Endothelial cell of umbilical vein (primary cell): ENCODE measurements at regions not wholly inside any gene's neighbourhood (a gene's known extent, or its start where the extent isn't known, plus 50 kb on each side); places are given as distances from the start of the nearest gene placed in this dataset.

Experiments
- BruUV-seq: library from RNA; stranded (reverse); fragments of 400-500 nt; replicated peaks from 2 replicates; lab custom pipeline; 2021; lab: Mats Ljungman, UMichigan
- CTCF ChIA-PET: fragments of 300-600, 350-600 bp; sonication (Branson Sonifier 250); formaldehyde crosslinking; loops from one replicate; lab custom pipeline; 2021; ENCODE audit warnings: antibody characterized with exemption, inconsistent platforms; lab: Charles Lee
- POLR2A ChIA-PET: fragments of 300-600, 350-600 bp; sonication (Branson Sonifier 250); formaldehyde crosslinking; loops from one replicate; lab custom pipeline; 2021; ENCODE audit warnings: antibody characterized with exemption, inconsistent platforms; lab: Charles Lee
- DNase-seq: peaks from one replicate; pipeline ENCODE4 v3.0.0-alpha.2; 2011; ENCODE audit warnings: low read depth, low spot score
- FAIRE-seq: peaks from 2 replicates; lab custom pipeline; 2011; peaks lifted over from hg19 to GRCh38; lab: Jason Lieb, UNC
- H2AFZ ChIP-seq: 2 replicates; pipeline ENCODE4 v1.6.0; 2012; ENCODE audit warnings: low read depth, low read length, control low read depth, inconsistent platforms
- H3K27ac ChIP-seq: 2 replicates; pipeline ENCODE4 v1.5.1; 2011; ENCODE audit warnings: low read depth, mild to moderate bottlenecking, control low read depth, low read length, moderate library complexity; ENCODE audit not compliant: insufficient read depth
- H3K27me3 ChIP-seq, 2 experiments: 2 replicates each; pipeline versions ENCODE4 v1.6.0 to v1.6.1; 2011; ENCODE audit warnings: low read length in 2 of 2, mixed read lengths in 1 of 2; ENCODE audit not compliant: control insufficient read depth in 2 of 2, insufficient read depth in 2 of 2
- H3K36me3 ChIP-seq, 2 experiments: 2 replicates in 1 of 2; 3 replicates in 1 of 2; pipeline ENCODE4 v1.5.1; 2011; ENCODE audit warnings: low read length in 2 of 2, mild to moderate bottlenecking in 1 of 2, moderate library complexity in 1 of 2; ENCODE audit not compliant: control insufficient read depth in 2 of 2, insufficient read depth in 2 of 2; ENCODE audit errors: extremely low read depth in 1 of 2
- H3K4me1 ChIP-seq: 3 replicates; pipeline ENCODE4 v1.5.1; 2011; ENCODE audit warnings: mild to moderate bottlenecking, low read length; ENCODE audit not compliant: control insufficient read depth, insufficient read depth; ENCODE audit errors: extremely low read depth
- H3K4me2 ChIP-seq: 2 replicates; pipeline ENCODE4 v1.6.1; 2011; ENCODE audit warnings: low read length, control low read depth, mixed read lengths; ENCODE audit not compliant: insufficient read depth
- H3K4me3 ChIP-seq, 3 experiments: fragments of 200-600 bp in 1 of 3; sonication (generic), shearing (Covaris generic) in 1 of 3; replicated peaks in 1 of 3; 2 replicates each; pipeline ENCODE4 v1.5.1; 2011 to 2016; ENCODE audit warnings: control low read depth in 3 of 3, low read length in 3 of 3, mild to moderate bottlenecking in 2 of 3, inconsistent platforms in 1 of 3, low read depth in 1 of 3, moderate library complexity in 1 of 3; ENCODE audit not compliant: insufficient read depth in 1 of 3
- H3K79me2 ChIP-seq: 2 replicates; pipeline ENCODE4 v1.6.0; 2012; ENCODE audit warnings: low read length, inconsistent platforms; ENCODE audit not compliant: control insufficient read depth, insufficient read depth
- H3K9ac ChIP-seq: replicated peaks from 2 replicates; pipeline ENCODE3; 2011; ENCODE audit warnings: low read length, control low read depth; ENCODE audit not compliant: insufficient read depth; ENCODE audit errors: extremely low read depth
- H3K9me1 ChIP-seq: replicated peaks from 3 replicates; pipeline ENCODE4 v1.6.0; 2011; ENCODE audit warnings: mild to moderate bottlenecking, low read length; ENCODE audit not compliant: control insufficient read depth, insufficient read depth; ENCODE audit errors: extremely low read depth
- H3K9me3 ChIP-seq: replicated peaks from 2 replicates; pipeline ENCODE4 v1.5.1; 2012; ENCODE audit warnings: low read length, inconsistent platforms; ENCODE audit not compliant: control insufficient read depth, insufficient read depth
- H4K20me1 ChIP-seq: replicated peaks from 2 replicates; pipeline ENCODE3; 2011; ENCODE audit warnings: mild to moderate bottlenecking, low read length; ENCODE audit not compliant: control insufficient read depth, insufficient read depth; ENCODE audit errors: extremely low read depth
- EZH2 ChIP-seq: IDR thresholded peaks from 2 replicates; pipeline ENCODE4 v1.6.1; 2012; ENCODE audit warnings: borderline replicate concordance, low read depth, mild to moderate bottlenecking, moderate library complexity, low read length, inconsistent platforms; ENCODE audit not compliant: severe bottlenecking
- FOS ChIP-seq: IDR thresholded peaks from 2 replicates; pipeline ENCODE4 v1.6.1; 2011; ENCODE audit warnings: mild to moderate bottlenecking, low read length, moderate library complexity, borderline replicate concordance; ENCODE audit not compliant: insufficient read depth
- GATA2 ChIP-seq: IDR thresholded peaks from 2 replicates; pipeline ENCODE4 v1.7.0; 2011; ENCODE audit warnings: low read depth, mild to moderate bottlenecking, moderate library complexity, mixed read lengths, low read length; ENCODE audit not compliant: insufficient read length, insufficient read depth
- JUN ChIP-seq: IDR thresholded peaks from 2 replicates; pipeline ENCODE4 v1.6.1; 2011; ENCODE audit warnings: borderline replicate concordance, low read depth; ENCODE audit not compliant: insufficient read length, insufficient read depth
- MYC ChIP-seq: IDR thresholded peaks from one replicate; pipeline ENCODE4 v1.6.1; 2011; ENCODE audit warnings: mild to moderate bottlenecking, low read depth, low read length
- POLR2A ChIP-seq: IDR thresholded peaks from 2 replicates; pipeline ENCODE4 v1.6.1; 2012; ENCODE audit warnings: low read depth, mild to moderate bottlenecking, control low read depth, low read length
- POLR2AphosphoS5 ChIP-seq: IDR thresholded peaks from 2 replicates; pipeline ENCODE4 v1.6.1; 2012; ENCODE audit warnings: low read depth, mild to moderate bottlenecking, control low read depth, low read length, moderate library complexity; ENCODE audit not compliant: insufficient read depth
- dilution Hi-C: fragments of 300-500 bp; cut with MboI; formaldehyde crosslinking; loops from one replicate; pipeline ENCODE4 v1.15.0; 2019; ENCODE audit warnings: low sequenced_read_pairs; ENCODE audit not compliant: extremely low pct_ligation_motif_present
- intact Hi-C: fragments of 100-400 bp; cut with micrococcal nuclease; formaldehyde crosslinking; loops from one replicate; pipeline ENCODE4 v1.10.0; 2022
- TF ChIP-seq, protein P1 (sequence below), 2 donors: IDR thresholded peaks; 1 replicate in 1 of 2; 2 replicates in 1 of 2; pipeline ENCODE4 v1.5.1; 2011; ENCODE audit warnings: low read length in 2 of 2, mild to moderate bottlenecking in 2 of 2, moderate library complexity in 2 of 2, control low read depth in 1 of 2, inconsistent platforms in 1 of 2, low read depth in 1 of 2; ENCODE audit not compliant: insufficient read depth in 1 of 2; ENCODE audit errors: extremely low read depth in 1 of 2
- TF ChIP-seq, protein P2 (sequence below): IDR thresholded peaks from 2 replicates; pipeline ENCODE4 v1.6.1; 2011; ENCODE audit not compliant: insufficient read depth, insufficient read length

DNA sequence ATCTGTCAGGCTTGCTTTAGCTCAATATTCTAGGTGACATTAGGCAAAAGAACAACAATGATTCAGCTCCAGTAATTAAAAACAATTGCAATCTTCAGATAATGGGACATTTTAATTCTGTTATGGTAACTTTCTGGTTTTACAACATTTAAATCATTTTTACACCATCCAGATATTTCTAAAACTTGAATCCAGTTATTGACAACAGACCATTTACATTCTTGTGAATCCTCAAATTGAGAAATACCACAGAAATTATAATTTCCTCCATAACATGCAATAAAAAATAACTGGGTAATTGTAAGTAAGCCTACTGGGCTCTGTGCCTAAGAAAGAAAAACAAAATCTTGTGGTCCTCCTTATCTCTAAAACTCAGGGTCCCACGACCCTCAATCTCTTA lies 195.0 kb upstream of the S100G start:
- CTCF ChIA-PET: no interaction called here
- Histone ChIP-seq H3K4me1 (no peaks in the 10 kb centered on the region), H2AFZ (no peak overlapping the region), H3K79me2 (no peaks in the 10 kb centered on the region), H3K36me3 (no peaks in the 10 kb centered on the region), H3K27ac (no peak overlapping the region), H3K4me2 (no peak overlapping the region), H3K9me3 (no peaks in the 10 kb centered on the region), H3K9ac (no peak overlapping the region), H3K4me3 (no peak overlapping the region), H3K27me3 (no peaks in the 10 kb centered on the region), H4K20me1 (no peaks in the 10 kb centered on the region), H3K9me1 (no peaks in the 10 kb centered on the region)
- FAIRE-seq: no peak
- TF ChIP-seq FOS (no peak), EZH2 (no peak), POLR2A (no peak), GATA2 (no peak), MYC (no peak), JUN (no peak), POLR2AphosphoS5 (no peak)
- TF ChIP-seq, protein P1, sequence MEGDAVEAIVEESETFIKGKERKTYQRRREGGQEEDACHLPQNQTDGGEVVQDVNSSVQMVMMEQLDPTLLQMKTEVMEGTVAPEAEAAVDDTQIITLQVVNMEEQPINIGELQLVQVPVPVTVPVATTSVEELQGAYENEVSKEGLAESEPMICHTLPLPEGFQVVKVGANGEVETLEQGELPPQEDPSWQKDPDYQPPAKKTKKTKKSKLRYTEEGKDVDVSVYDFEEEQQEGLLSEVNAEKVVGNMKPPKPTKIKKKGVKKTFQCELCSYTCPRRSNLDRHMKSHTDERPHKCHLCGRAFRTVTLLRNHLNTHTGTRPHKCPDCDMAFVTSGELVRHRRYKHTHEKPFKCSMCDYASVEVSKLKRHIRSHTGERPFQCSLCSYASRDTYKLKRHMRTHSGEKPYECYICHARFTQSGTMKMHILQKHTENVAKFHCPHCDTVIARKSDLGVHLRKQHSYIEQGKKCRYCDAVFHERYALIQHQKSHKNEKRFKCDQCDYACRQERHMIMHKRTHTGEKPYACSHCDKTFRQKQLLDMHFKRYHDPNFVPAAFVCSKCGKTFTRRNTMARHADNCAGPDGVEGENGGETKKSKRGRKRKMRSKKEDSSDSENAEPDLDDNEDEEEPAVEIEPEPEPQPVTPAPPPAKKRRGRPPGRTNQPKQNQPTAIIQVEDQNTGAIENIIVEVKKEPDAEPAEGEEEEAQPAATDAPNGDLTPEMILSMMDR (IDR thresholded peaks at IDR 0.05; ENCODE audit: extremely low read depth in 1 of 2, insufficient read depth in 1 of 2, low read depth in 1 of 2, low read length in 2 of 2): no peak
- TF ChIP-seq, protein P2, sequence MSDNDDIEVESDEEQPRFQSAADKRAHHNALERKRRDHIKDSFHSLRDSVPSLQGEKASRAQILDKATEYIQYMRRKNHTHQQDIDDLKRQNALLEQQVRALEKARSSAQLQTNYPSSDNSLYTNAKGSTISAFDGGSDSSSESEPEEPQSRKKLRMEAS: no peak
- dilution Hi-C loops (no loop called here), intact Hi-C loops (no loop called here)
- BruUV-seq: no TSS peak
- no peak for DNase-seq
- POLR2A ChIA-PET: no interaction called here
